Kidney epithelial cell (primary cell): ENCODE measurements at regions not wholly inside any gene's neighbourhood (a gene's known extent, or its start where the extent isn't known, plus 50 kb on each side); places are given as distances from the start of the nearest gene placed in this dataset.
"Not testable (repeated sequence)": the region's sequence is repeated elsewhere in the genome, so short reads cannot be mapped to it uniquely, and the experiment has no call there.

Experiments
- DNase-seq: peaks from one replicate; pipeline ENCODE4 v3.0.0-alpha.2; 2010; ENCODE audit warnings: low read depth
- H3K27me3 ChIP-seq: 2 replicates; pipeline ENCODE4 v1.6.0; 2011; ENCODE audit warnings: low read length; ENCODE audit not compliant: control insufficient read depth, insufficient read depth
- H3K36me3 ChIP-seq: 2 replicates; pipeline ENCODE4 v1.5.1; 2011; ENCODE audit warnings: low read length; ENCODE audit not compliant: control insufficient read depth, insufficient read depth
- H3K4me3 ChIP-seq: 2 replicates; pipeline ENCODE4 v1.5.1; 2011; ENCODE audit warnings: low read depth, mild to moderate bottlenecking, control low read depth, low read length
- CTCF ChIP-seq: IDR thresholded peaks from 2 replicates; pipeline ENCODE4 v1.5.1; 2011; ENCODE audit warnings: mild to moderate bottlenecking, moderate library complexity, low read length, control low read depth, inconsistent platforms; ENCODE audit not compliant: insufficient read depth, poor library complexity, severe bottlenecking

DNA sequence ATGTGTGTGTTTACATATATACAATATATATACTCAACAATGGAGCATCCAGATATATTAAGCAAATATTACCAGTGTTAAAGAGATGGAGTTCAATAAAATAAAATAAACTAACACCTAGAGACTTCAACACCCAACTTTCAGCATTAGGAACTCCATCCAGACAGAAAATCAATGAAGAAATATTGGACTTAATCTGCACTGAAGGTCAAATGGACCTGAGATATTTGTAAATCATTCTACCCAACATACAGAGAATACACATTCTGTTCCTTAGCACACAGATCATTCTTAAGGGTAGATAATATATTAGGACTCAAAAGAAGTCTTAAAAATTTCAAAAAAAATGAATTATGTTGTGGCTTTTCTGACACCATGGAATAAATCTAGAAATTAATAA, 832.3 kb upstream of the ADGRB3 start:
- no peak for TF ChIP-seq CTCF
- no peak for DNase-seq
- H3K27me3 ChIP-seq: no peaks in the 10 kb centered on the region
- no peaks in the 10 kb centered on the region for H3K36me3 ChIP-seq
- H3K4me3 ChIP-seq: no peak overlapping the region

GRCh38 chr6:67792996-67793395, 842.1 kb upstream of the ADGRB3 start:
- Histone ChIP-seq H3K4me3 (no peak overlapping the region), H3K27me3 (no peaks in the 10 kb centered on the region), H3K36me3 (no peaks in the 10 kb centered on the region)
- no peak for TF ChIP-seq CTCF
- no peak for DNase-seq

GRCh38 chr6:67790569-67790968, 844.5 kb upstream of the ADGRB3 start:
- no peak for TF ChIP-seq CTCF
- H3K27me3 ChIP-seq: no peaks in the 10 kb centered on the region
- no peaks in the 10 kb centered on the region for H3K36me3 ChIP-seq
- no peak for DNase-seq
- H3K4me3 ChIP-seq: no peak overlapping the region

GRCh38 chr6:67787119-67787518, 848.0 kb upstream of the ADGRB3 start:
- not testable (repeated sequence) for H3K36me3 ChIP-seq, H3K27me3 ChIP-seq, DNase-seq, H3K4me3 ChIP-seq

- no peak for DNase-seq
- Histone ChIP-seq H3K36me3 (no peaks in the 10 kb centered on the region), H3K27me3 (no peaks in the 10 kb centered on the region), H3K4me3 (no peak overlapping the region)
- no peak for TF ChIP-seq CTCF
These were observed 855.2 kb upstream of the ADGRB3 start for GRCh38 chr6:67779876-67780275.

- Histone ChIP-seq H3K27me3 (no peaks in the 10 kb centered on the region), H3K36me3 (no peaks in the 10 kb centered on the region), H3K4me3 (no peak overlapping the region)
- TF ChIP-seq CTCF: no peak
- no peak for DNase-seq
These were observed 859.7 kb upstream of the ADGRB3 start for GRCh38 chr6:67775333-67775732.
